GM12878 (cell line): ENCODE measurements at regions not wholly inside any gene's neighbourhood (a gene's known extent, or its start where the extent isn't known, plus 50 kb on each side); places are given as distances from the start of the nearest gene placed in this dataset.

ENCODE experiments used
- ATAC-seq: fragments of 200-7000 bp; cut with Tn5 transposase; 3 replicates; pipeline ENCODE4 v1.9.1; 2020; ENCODE audit warnings: mild to moderate bottlenecking, moderate library complexity
- BruUV-seq: library from RNA; stranded (reverse); fragments of 400-500 nt; replicated peaks from 2 replicates; lab custom pipeline; 2021; lab: Mats Ljungman, UMichigan
- CTCF ChIA-PET: fragments of 300-600 bp; sonication (Branson Sonifier 250); formaldehyde crosslinking; extraction: SDS; loops from one replicate; lab custom pipeline; 2021; ENCODE audit warnings: inconsistent platforms; lab: Yijun Ruan, JAX
- POLR2A ChIA-PET: fragments of 350-600 bp; formaldehyde crosslinking; extraction: SDS; loops from one replicate; lab custom pipeline; 2021; ENCODE audit warnings: inconsistent platforms; lab: Charles Lee
- RAD21 ChIA-PET: fragments of 300-600 bp; sonication (Branson Sonifier 250); formaldehyde crosslinking; loops from one replicate; lab custom pipeline; 2023; ENCODE audit warnings: antibody characterized with exemption; ENCODE audit not compliant: unreplicated experiment; lab: Charles Lee
- SMC1A ChIA-PET: fragments of 300-600 bp; sonication (Branson Sonifier 250); formaldehyde crosslinking; loops from one replicate; lab custom pipeline; 2023; ENCODE audit not compliant: unreplicated experiment, uncharacterized antibody; lab: Charles Lee
- DNase-seq: peaks from one replicate; pipeline ENCODE4 v3.0.0-alpha.2; 2011; ENCODE audit warnings: low read depth, low spot score
- FAIRE-seq: peaks from 3 replicates; lab custom pipeline; 2011; peaks lifted over from hg19 to GRCh38; lab: Jason Lieb, UNC
- H2AFZ ChIP-seq: 2 replicates; pipeline ENCODE4 v1.6.0; 2011; ENCODE audit warnings: low read depth, low read length, control low read depth; ENCODE audit not compliant: control insufficient read depth
- H3K27ac ChIP-seq: 2 replicates; pipeline ENCODE4 v1.5.1; 2011; ENCODE audit warnings: control low read depth; ENCODE audit not compliant: control insufficient read depth, insufficient read depth
- H3K27me3 ChIP-seq, 2 experiments: replicated peaks in 1 of 2; 2 replicates each; pipeline versions ENCODE4 v1.6.0 to v1.6.1; 2011; ENCODE audit warnings: low read length in 1 of 2; ENCODE audit not compliant: control insufficient read depth in 2 of 2, insufficient read depth in 2 of 2
- H3K36me3 ChIP-seq, 2 experiments: 2 replicates each; pipeline ENCODE4 v1.5.1; 2011; ENCODE audit warnings: low read length in 1 of 2; ENCODE audit not compliant: control insufficient read depth in 2 of 2, insufficient read depth in 2 of 2
- H3K4me1 ChIP-seq: 2 replicates; pipeline ENCODE4 v1.6.1; 2011; ENCODE audit warnings: mild to moderate bottlenecking, low read length, moderate library complexity, mixed read lengths; ENCODE audit not compliant: control insufficient read depth, insufficient read depth
- H3K4me2 ChIP-seq: 2 replicates; pipeline ENCODE4 v1.6.0; 2011; ENCODE audit warnings: control low read depth; ENCODE audit not compliant: control insufficient read depth, insufficient read depth
- H3K4me3 ChIP-seq: fragments of 200-600 bp; sonication (generic); 2 replicates; pipeline ENCODE4 v1.5.1; 2016
- H3K79me2 ChIP-seq: 2 replicates; pipeline ENCODE4 v1.6.0; 2011; ENCODE audit warnings: low read length; ENCODE audit not compliant: control insufficient read depth, insufficient read depth
- H3K9ac ChIP-seq: 2 replicates; pipeline ENCODE4 v1.8.0; 2011; ENCODE audit warnings: low read length, control low read depth, mixed read lengths; ENCODE audit not compliant: control insufficient read depth, insufficient read depth
- H3K9me3 ChIP-seq: replicated peaks from 3 replicates; pipeline ENCODE4 v1.5.1; 2011; ENCODE audit warnings: mild to moderate bottlenecking, low read length; ENCODE audit not compliant: control insufficient read depth, insufficient read depth
- H4K20me1 ChIP-seq: 2 replicates; pipeline ENCODE4 v1.6.0; 2011; ENCODE audit not compliant: control insufficient read depth, insufficient read depth
- CBX3 ChIP-seq: fragments of 200-600 bp; sonication (generic); IDR thresholded peaks from 2 replicates; pipeline ENCODE4 v1.6.1; 2016; ENCODE audit warnings: low read depth, borderline replicate concordance
- NFIC ChIP-seq: IDR thresholded peaks from 2 replicates; pipeline ENCODE4 v1.6.1; 2012; ENCODE audit warnings: low read depth, mild to moderate bottlenecking, inconsistent platforms, low read length, moderate library complexity
- NR2C2 ChIP-seq: IDR thresholded peaks from 2 replicates; pipeline ENCODE4 v1.6.1; 2011; ENCODE audit warnings: borderline replicate concordance, low read depth; ENCODE audit not compliant: control insufficient read depth, insufficient read length
- SMAD5 ChIP-seq: IDR thresholded peaks from 2 replicates; pipeline ENCODE4 v1.6.1; 2016; ENCODE audit warnings: antibody characterized with exemption, low read depth
- WGBS: methylation state at CpG from one replicate; pipeline ENCODE4 v1.1.6; 2016; ENCODE audit warnings: low lambda C conversion rate; ENCODE audit not compliant: insufficient replicate concordance, insufficient coverage; ENCODE audit errors: missing lambda C conversion rate; 5-methylcytosine and 5-hydroxymethylcytosine counted together
- in situ Hi-C: fragments of 300-500 bp; cut with MboI; formaldehyde crosslinking; loops from 9 replicates; pipeline ENCODE4 v1.14.3; 2018; ENCODE audit warnings: mixed read lengths
- intact Hi-C: fragments of 100-400 bp; cut with micrococcal nuclease; formaldehyde crosslinking; loops from one replicate; pipeline ENCODE4 v1.14.2; 2022; ENCODE audit not compliant: unreplicated experiment
- TF ChIP-seq, protein P1 (sequence below): fragments of 450-650 bp; conservative IDR thresholded peaks from 2 replicates; pipeline ENCODE4 v1.6.1; 2017; ENCODE audit warnings: mild to moderate bottlenecking, moderate library complexity
- TF ChIP-seq, protein P2 (sequence below): fragments of 450-650 bp; IDR thresholded peaks from 2 replicates; pipeline ENCODE4 v1.6.1; 2016; ENCODE audit warnings: mild to moderate bottlenecking
- TF ChIP-seq, protein P3 (sequence below): fragments of 450-650 bp; IDR thresholded peaks from 2 replicates; pipeline ENCODE4 v1.6.1; 2017; ENCODE audit warnings: mild to moderate bottlenecking, low read depth, inconsistent platforms; ENCODE audit not compliant: poor library complexity, severe bottlenecking

DNA sequence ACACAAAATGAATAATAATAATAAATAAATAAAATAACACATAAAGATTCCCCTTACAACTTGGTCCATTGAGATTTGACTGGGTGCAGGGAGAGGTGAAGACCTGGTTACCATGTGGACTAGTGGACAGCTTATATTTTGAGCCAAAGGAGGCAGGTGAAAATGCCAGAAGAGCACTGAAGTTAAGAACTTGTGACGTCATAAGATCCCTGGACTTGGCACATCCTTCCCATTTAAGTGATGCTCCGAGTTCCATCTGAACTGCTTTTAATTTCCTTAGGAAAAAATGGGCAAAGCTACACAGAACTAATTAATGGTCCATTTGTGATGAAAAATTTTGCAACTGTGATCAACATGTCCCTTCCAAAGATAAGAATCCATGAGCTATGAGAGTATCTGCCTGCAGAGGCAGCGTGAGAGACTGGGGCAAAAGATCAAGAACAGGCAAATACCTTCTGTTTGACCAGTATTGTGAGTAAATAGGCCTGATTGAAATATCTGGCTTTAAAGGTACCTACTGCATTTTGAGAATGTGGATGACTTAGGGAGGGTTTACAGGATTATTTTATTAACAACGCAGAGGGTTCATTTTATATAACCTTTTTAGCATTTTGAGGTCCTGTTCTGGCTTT is 101.2 kb upstream of the POT1 start:
- no peak for DNase-seq
- SMC1A ChIA-PET = interaction anchor here (1.0 kb wide), 1 partner anchor 431 kb away, joined by 3 read pairs; no protein-coding TSS in a partner anchor
- in situ Hi-C loops = no loop called here

More for the DNA sequence above, 101.2 kb upstream of the POT1 start:
- no TSS peak for BruUV-seq
- TF ChIP-seq, protein P1, sequence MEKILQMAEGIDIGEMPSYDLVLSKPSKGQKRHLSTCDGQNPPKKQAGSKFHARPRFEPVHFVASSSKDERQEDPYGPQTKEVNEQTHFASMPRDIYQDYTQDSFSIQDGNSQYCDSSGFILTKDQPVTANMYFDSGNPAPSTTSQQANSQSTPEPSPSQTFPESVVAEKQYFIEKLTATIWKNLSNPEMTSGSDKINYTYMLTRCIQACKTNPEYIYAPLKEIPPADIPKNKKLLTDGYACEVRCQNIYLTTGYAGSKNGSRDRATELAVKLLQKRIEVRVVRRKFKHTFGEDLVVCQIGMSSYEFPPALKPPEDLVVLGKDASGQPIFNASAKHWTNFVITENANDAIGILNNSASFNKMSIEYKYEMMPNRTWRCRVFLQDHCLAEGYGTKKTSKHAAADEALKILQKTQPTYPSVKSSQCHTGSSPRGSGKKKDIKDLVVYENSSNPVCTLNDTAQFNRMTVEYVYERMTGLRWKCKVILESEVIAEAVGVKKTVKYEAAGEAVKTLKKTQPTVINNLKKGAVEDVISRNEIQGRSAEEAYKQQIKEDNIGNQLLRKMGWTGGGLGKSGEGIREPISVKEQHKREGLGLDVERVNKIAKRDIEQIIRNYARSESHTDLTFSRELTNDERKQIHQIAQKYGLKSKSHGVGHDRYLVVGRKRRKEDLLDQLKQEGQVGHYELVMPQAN = no peak
- TF ChIP-seq NFIC (no peak), NR2C2 (no peak), SMAD5 (no peak), CBX3 (no peak)
- TF ChIP-seq, protein P2, sequence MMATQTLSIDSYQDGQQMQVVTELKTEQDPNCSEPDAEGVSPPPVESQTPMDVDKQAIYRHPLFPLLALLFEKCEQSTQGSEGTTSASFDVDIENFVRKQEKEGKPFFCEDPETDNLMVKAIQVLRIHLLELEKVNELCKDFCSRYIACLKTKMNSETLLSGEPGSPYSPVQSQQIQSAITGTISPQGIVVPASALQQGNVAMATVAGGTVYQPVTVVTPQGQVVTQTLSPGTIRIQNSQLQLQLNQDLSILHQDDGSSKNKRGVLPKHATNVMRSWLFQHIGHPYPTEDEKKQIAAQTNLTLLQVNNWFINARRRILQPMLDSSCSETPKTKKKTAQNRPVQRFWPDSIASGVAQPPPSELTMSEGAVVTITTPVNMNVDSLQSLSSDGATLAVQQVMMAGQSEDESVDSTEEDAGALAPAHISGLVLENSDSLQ = no peak
- TF ChIP-seq, protein P3, sequence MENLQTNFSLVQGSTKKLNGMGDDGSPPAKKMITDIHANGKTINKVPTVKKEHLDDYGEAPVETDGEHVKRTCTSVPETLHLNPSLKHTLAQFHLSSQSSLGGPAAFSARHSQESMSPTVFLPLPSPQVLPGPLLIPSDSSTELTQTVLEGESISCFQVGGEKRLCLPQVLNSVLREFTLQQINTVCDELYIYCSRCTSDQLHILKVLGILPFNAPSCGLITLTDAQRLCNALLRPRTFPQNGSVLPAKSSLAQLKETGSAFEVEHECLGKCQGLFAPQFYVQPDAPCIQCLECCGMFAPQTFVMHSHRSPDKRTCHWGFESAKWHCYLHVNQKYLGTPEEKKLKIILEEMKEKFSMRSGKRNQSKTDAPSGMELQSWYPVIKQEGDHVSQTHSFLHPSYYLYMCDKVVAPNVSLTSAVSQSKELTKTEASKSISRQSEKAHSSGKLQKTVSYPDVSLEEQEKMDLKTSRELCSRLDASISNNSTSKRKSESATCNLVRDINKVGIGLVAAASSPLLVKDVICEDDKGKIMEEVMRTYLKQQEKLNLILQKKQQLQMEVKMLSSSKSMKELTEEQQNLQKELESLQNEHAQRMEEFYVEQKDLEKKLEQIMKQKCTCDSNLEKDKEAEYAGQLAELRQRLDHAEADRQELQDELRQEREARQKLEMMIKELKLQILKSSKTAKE = no peak
- TF ChIP-seq, all 136 proteins: peak for 0
- H3K4me3 ChIP-seq = no peak overlapping the region
- no peaks in the 10 kb centered on the region for H3K79me2 ChIP-seq
- no peak overlapping the region for H3K9ac ChIP-seq
- H3K4me2 ChIP-seq = no peak overlapping the region
- H3K4me1 ChIP-seq = no peaks in the 10 kb centered on the region
- H3K27me3 ChIP-seq = no peaks in the 10 kb centered on the region
- POLR2A ChIA-PET = no interaction called here
- no peak for ATAC-seq
- FAIRE-seq = no peak
- no peaks in the 10 kb centered on the region for H4K20me1 ChIP-seq
- no peaks in the 10 kb centered on the region for H3K9me3 ChIP-seq
- H2AFZ ChIP-seq = no peak overlapping the region
- CTCF ChIA-PET = no interaction called here
- no peaks in the 10 kb centered on the region for H3K36me3 ChIP-seq
- 12% methylated on average over 4 of the region's 4 CpGs for WGBS
- RAD21 ChIA-PET = no interaction called here
- intact Hi-C loops = no loop called here
- H3K27ac ChIP-seq = no peak overlapping the region
